ENCODE measurements at regions not wholly inside any gene's neighbourhood (a gene's known extent, or its start where the extent isn't known, plus 50 kb on each side); places are given as distances from the start of the nearest gene placed in this dataset.

DNA sequence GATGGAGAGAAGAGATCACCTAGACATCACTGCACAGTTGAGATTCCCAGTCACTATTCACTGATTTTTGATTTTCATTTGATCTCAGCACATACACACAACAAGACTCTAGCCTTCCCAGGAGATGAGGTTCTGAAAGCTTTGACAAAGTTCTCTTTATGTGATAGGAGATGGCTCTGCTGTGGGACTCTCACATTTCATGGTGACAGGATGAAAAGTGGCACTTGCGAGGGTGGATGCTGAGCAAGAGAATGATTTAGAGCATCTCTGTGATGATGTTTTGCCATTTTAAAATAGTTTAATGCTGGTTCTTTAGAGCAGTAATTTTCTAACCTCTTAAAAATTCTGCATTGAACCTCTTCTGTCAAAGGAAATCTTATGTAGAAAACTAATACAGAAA is 113.3 kb upstream of the CA10 start:
- Histone ChIP-seq H3K9me3 (no peaks in the 10 kb centered on the region), H3K27me3 (no peaks in the 10 kb centered on the region), H3K27ac (no peak overlapping the region), H3K4me1 (no peaks in the 10 kb centered on the region), H3K36me3 (no peaks in the 10 kb centered on the region), H3K4me3 (replicated peaks in 1 of 3) (no peak overlapping the region)
- TF ChIP-seq POLR2A (IDR thresholded peaks at IDR 0.05) (no peak), CTCF (IDR thresholded peaks at IDR 0.05) (no peak)
- intact Hi-C loops (cut with DNase I): no loop called here
- 89 to 96% methylated on average over 1 of the region's 1 CpG for WGBS, 2 donors
- DNase-seq: no peak

DNA sequence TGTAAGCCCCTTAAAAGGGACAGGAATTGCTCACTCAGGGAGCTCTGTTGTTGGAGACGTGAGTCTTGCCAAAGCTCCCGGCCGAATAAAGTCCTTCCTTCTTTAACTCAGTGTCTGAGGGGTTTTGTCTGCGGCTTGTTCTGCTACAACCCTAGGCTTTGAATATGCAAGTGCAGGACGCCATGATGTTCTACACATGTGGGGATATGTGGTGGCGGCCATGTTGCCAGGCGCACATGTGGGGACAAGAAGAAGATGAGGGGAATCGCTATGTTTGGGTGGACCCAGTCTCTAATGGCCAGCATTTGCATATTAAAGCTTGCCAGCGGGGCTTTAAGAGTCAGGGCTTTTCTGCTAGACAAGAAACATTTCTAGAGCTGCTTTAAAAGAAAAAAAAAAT is 96.8 kb upstream of the CA10 start:
- no peaks in the 10 kb centered on the region for H3K9me3 ChIP-seq
- no peak overlapping the region for H3K4me3 ChIP-seq (replicated peaks in 1 of 3)
- WGBS, 2 donors: 84 to 91% methylated on average over 9 of the region's 9 CpGs
- H3K4me1 ChIP-seq: no peaks in the 10 kb centered on the region
- no peak for TF ChIP-seq CTCF (IDR thresholded peaks at IDR 0.05)
- no peak for TF ChIP-seq POLR2A (IDR thresholded peaks at IDR 0.05)
- no peak overlapping the region for H3K27ac ChIP-seq
- DNase-seq: no peak
- no peaks in the 10 kb centered on the region for H3K27me3 ChIP-seq
- H3K36me3 ChIP-seq: no peaks in the 10 kb centered on the region
- intact Hi-C loops (cut with DNase I): no loop called here

DNA sequence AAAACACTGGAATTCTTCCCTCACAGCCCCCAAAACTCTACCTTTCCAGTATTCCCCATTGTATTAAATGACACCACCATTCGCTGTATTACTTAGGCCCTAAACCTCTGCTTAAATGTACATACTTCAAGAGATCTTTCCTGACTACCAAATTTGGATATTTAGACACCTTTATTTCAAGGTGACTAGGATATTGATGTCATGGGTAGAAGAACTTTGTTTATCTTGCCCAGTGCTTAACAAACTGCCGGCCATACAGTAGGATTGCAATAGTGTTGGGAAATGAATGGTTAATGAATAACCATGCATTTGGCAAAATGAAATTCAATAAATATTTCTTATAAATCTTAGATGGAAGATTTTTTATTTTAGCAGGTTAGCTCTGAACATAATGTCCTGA is 86.2 kb upstream of the CA10 start:
- no peak overlapping the region for H3K4me3 ChIP-seq (replicated peaks in 1 of 3)
- no peak for TF ChIP-seq POLR2A (IDR thresholded peaks at IDR 0.05)
- no peak for TF ChIP-seq CTCF (IDR thresholded peaks at IDR 0.05)
- intact Hi-C loops (cut with DNase I): no loop called here
- 91% methylated on average over 2 of the region's 2 CpGs for WGBS, 2 donors
- no peaks in the 10 kb centered on the region for H3K27me3 ChIP-seq
- H3K36me3 ChIP-seq: no peaks in the 10 kb centered on the region
- no peaks in the 10 kb centered on the region for H3K9me3 ChIP-seq
- DNase-seq: no peak
- H3K27ac ChIP-seq: no peak overlapping the region
- H3K4me1 ChIP-seq: no peaks in the 10 kb centered on the region

DNA sequence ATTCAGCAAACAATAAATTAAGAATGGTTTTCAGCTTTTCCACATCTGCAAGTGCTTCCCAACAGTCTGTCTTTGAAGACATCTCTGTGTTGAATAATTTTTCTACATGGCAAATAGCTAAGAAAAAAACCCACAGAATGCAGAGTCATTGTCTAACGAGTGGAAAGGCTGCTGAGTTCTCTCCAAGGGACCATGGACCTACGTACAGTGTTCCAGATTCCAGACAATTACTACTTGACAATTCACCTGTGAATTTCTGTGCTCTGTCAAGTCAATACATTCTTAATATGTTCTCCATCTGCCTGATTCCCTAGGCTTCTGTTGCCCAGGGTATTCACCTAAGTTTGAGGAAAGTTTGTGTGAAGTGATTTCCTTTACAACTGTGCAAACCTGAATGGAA is 83.8 kb upstream of the CA10 start:
- 58 to 63% methylated on average over 2 of the region's 2 CpGs for WGBS, 2 donors
- Histone ChIP-seq H3K27ac (no peak overlapping the region), H3K4me3 (replicated peaks in 1 of 3) (no peak overlapping the region), H3K9me3 (no peaks in the 10 kb centered on the region), H3K4me1 (no peaks in the 10 kb centered on the region), H3K36me3 (no peaks in the 10 kb centered on the region), H3K27me3 (no peaks in the 10 kb centered on the region)
- intact Hi-C loops (cut with DNase I): no loop called here
- TF ChIP-seq CTCF (IDR thresholded peaks at IDR 0.05): no peak
- no peak for TF ChIP-seq POLR2A (IDR thresholded peaks at IDR 0.05)
- DNase-seq: no peak

- Histone ChIP-seq H3K36me3 (no peaks in the 10 kb centered on the region), H3K4me3 (replicated peaks in 1 of 3) (no peak overlapping the region), H3K27ac (no peak overlapping the region), H3K4me1 (peaks cover 0 to 7% of the 10 kb centered on the region in 2 donors), H3K27me3 (no peaks in the 10 kb centered on the region), H3K9me3 (no peaks in the 10 kb centered on the region)
- no peak for DNase-seq
- TF ChIP-seq CTCF (IDR thresholded peaks at IDR 0.05): no peak
- no peak for TF ChIP-seq POLR2A (IDR thresholded peaks at IDR 0.05)
- WGBS, 2 donors: 63 to 66% methylated on average over 6 of the region's 6 CpGs
- intact Hi-C loops (cut with DNase I): no loop called here
Measured at GRCh38 chr17:52237151-52237550, 78.6 kb upstream of the CA10 start.

All from thyroid gland (tissue), 4 donors.